ENCODE measurements at regions not wholly inside any gene's neighbourhood (a gene's known extent, or its start where the extent isn't known, plus 50 kb on each side); places are given as distances from the start of the nearest gene placed in this dataset.
"Not testable (repeated sequence)": the region's sequence is repeated elsewhere in the genome, so short reads cannot be mapped to it uniquely, and the experiment has no call there.

DNA sequence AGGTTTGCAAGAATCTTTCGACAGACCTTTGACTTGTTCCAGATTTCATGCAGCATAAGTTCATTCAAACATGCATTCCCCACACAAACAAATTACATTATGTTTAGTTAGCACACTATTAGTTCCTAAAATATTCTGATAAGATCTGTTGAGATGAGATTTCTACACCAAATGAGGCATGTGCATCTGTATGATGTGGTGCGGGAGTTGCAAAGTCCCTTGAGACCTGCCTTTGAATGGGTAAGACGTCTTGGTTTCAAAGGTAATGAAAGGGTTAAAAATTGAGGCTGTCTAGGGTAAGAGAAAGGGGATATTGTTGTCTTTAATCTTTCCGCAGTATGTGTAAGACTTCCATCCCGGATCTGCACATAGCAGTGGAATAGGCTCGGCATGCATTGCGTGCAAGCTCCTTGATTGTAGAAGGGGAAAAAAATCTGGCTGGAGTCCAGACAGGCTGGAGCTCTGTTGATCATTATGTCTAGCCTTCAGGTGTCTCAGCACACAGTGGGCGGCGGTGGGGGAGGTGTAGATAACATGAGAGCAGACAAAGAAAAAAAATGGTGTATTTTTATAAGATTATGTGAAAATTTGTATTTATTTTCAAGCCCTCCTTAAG, 296.6 kb downstream of the PTPRC start:
- DNase-seq = peak; percentile 68

DNA sequence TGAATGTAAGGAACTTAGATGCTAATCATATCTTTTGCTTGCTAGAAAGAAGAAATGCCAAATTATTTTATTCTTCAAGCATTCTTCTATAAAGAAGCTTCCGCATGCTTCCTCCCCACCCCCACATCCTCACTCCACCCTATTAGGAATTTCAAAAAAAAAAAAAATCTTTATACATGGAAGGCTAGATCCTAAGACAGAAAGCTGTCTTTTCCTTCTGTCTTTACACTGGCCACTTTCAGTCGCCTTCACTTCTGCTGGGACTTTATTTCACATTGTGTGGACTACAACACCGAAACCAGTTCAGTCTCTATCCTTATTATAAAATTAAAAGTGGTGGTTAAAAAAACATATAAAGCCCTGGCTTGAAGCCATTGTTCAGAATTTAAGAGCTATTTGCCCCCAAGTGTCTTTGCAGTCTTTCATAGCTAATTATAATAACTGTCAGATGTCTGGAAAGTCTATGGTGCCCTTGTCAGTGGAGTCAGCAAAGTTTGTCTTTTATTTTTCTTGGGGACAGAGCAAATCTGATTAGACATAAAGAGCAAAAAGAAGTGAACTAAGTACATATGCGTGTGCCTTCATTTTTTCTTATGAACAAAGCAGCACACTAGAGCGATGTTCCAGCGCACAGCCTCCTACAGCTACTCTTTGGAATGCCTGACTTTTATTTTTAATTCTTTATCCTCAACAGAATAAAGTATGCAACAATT, 297.7 kb downstream of the PTPRC start:
- DNase-seq = no peak

DNA sequence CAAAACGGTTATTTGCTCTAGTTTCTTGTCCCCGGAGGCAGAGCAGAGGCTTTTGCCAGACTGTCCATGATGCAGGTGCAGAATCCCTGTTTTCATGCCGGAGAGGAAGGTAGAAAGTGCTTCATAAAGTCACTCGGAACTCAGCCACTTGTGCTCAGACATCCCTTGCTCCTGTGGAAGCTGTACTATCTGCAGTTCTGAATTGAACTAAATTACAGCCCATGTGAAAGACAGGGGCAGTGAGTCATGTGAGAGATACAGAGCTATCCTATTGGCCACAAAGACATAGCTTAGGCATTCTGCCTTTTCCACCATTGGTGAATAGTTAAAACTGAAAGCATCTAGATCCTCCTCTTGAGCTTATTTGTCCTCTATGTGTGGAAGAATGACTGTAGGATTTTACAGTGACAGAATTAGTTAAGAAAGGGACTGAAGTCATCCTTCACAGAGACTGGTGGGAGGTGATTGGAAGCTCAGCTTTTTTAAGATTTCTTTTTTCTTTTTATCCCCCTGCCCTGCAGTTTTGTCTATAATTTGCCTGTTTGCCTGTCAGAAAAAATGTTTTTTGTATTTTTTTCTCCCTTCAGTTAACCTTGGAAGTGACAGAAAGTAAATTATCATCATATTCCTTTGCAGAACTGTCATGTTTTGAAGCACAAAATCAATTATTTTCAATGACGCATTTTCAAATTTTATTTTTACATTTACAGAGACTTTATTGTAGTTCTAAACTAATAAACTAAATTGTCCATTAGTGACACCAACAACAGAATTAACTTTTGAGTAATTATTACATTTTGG, 298.6 kb downstream of the PTPRC start:
- DNase-seq = no peak

DNA sequence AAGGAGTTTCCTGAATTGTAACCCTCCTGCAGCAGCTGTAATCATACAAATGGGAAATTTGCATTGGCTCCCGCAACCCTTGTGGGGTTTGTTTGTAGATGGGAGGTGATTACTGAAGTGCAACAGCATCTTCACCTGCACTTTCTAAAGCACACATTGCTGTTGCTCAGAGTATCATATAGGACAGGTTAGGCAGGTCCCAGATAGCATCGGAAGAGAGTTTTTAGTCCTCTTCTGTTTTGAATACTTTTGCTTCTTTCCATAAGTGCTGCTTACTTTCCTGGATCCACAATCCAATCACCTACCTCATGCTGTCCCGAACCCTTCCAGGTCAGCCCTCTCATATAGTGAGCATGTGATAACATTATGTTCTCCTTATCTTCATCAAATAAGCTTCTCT, 300.4 kb downstream of the PTPRC start:
- no peak for DNase-seq

DNA sequence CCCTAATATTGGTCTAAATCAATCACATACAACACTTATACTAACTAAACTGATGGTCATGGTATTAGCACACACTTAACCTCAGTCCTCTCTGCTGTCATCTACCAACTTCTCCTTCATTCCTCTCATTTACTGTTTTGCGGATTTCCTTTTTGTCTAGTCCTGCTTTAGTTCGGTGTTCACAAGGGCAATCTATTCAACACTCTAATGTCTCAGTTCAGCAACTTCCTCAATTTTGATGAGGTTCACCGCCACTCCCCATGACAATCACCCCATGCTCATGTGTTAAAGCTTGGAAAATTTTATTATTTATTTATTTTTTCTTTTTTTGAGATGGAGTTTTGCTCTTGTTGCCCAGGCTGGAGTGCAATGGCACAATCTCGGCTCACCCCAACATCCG, 301.1 kb downstream of the PTPRC start:
- DNase-seq = no peak

DNA sequence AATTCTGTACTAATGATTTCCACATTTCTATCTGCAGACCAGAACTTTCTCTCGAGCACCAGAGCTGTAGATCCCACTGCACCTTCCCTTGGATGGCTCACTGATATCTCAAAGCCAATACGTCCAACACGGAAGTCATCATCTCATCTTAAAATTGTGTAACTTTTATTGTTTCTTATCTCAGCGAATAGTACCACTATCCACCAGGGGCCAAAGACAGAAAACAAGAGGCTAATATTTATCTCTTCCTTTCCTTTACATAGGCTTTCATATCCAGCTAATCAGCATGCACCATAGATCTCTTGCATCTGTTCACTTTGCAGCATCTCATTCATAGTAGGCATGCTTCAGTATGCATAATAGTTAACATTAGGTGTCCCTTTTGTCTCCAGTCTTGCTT, 303.6 kb downstream of the PTPRC start:
- no peak for DNase-seq

DNA sequence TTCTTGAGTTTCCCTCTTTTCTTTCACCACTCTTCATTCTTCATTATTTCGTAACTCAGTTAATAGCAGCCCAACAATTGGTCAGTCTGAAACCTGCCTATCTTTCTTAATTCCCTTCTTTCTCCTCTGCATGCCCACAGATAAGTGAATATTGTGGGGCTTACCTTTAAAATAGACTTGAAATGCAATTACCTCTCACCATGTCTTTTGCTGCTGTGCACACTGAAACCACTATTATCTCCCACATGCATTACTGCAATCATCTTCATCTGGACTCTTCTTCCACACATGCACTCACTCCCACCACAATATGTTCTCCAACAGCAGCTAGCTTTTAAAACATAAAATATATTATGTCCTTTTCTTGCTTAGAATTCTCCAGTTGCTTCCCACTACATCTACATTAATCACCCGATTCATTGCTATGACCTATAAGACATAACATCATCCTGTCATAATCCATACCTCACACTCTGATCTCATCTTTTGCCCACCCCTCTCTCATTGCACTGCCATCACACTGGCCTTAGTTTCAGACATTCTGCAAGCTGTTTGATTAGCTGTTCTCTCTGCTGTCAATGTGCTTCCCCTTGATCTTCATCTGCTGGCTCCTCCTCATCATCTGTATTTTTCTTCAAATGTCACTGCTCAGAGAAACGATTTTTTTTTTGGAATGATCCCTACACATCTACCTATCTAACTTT, 304.8 kb downstream of the PTPRC start:
- DNase-seq = no peak

DNA sequence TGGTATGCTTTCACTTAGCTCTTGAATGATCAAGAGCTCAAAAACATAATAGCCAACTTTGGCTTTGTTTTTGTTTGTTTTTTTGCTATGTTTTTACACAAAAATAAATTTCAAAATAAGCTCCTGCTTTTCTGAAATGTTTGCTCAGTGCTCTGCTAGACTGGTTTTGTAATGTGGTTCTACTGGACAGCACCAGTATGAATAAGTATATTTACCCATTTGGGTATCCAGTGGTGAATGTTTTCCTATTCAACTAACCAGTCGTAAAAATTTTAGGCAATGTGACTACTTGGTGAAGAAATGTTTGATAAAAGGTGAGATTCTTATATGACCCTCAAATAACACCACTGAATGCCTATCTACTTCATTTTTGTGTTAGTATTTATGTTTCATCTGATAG, 308.6 kb downstream of the PTPRC start:
- DNase-seq = no peak

DNA sequence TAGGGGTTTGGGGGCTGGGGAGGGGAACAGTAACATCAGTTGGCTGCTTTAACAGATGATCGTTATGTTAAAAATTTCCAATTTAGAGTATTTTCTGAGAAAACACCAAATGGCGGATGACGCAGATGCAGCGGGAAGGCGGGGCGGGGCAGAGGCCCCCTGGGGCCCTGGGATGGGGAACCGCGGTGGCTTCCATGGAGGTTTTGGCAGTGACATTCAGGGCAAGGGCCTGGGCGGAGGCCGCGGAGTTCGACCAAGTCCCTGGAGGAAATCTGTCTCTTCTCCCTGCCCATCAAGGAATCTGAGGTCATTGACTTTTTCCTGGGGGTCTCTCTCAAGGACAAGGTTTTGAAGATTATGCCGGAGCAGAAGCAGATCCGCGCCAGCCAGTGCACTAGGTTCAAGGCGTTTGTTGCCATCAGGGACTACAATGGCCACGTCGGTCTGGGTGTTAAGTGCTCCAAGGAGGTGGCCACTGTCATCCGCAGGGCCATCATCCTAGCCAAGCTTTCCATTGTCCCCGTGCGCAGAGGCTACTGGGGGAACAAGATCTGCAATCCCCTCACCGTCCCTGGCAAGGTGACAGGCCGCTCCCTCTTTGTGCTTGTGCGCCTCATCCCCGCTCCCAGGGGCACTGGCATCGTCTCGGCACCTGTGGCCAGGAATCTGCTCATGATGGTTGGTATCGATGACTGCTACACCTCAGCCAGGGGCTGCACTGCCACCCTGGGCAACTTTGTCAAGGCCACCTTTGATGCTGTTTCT, 310.2 kb downstream of the PTPRC start:
- no peak for DNase-seq

DNA sequence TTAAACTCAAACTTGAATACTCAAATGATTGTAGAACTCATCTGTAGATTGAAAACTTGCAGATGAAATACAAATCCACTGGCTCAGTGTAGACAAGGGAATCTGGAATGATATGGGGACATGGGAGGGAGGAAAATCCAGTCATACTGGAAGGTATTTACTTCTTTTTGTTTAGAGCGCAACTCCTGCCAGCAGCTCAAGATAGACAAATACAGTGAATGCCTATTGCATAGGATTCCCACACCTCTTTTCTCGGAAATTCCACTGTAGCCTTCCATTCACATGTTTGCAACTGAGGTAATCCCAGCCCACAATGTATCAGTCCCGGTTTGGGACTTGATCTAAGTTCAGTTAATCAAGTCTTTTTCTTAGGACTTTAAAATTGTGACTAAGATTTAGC, 311.2 kb downstream of the PTPRC start:
- no peak for DNase-seq

DNA sequence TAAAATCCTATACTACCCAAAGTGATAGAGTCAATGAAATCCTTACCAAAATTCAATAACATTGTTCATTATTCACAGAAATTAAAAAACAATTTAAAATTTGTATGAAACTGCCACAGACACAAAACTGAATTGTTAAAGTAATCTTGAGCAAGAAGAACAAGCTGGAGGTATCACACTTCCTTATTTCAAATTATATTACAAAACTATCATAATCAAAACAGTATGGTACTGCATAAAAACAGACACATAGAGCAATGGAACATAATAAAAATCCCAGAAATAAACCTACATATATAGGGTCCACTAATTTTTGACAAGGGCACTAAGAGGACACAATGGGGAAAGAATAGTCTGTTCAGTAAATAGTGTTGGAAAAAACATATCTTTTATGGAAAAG, 316.2 kb downstream of the PTPRC start:
- DNase-seq = no peak

DNA sequence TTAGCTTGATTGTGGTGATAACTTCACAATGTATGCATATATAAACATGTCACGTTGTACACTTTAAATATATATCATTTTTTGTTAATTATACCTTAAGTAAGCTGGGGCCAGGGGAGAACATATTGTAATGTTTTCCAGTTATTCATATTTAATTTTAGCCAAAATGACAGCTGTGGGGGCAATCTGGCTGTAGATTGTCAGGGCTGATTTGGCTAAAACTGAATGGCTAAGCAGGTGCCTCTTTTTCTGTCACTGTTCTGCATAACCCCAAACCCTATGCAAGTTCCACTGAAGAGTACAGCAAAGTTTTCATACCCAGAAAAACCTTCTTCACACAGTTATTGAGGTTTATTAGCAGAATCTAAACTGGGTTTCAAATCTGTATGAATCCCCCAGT, 318.2 kb downstream of the PTPRC start:
- DNase-seq = no peak

DNA sequence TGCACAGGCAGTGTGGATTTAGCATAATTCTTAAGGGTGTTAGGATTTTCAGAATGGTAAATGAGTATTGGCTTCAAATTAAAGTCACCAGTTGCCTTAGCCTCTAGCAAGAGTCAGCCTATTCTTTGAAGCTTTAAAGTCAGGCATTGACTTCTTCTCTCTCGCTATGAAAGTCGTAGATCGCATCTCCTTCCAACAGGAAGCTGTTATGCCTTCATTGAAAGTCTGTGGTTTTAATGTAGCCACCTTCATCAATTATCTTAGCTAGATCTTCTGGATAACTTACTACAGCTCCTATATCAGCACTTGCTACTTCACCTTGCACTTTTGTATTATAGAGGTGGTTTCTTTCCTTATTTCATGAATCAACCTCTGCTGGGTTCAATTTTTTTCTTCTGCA, 320.2 kb downstream of the PTPRC start:
- DNase-seq = no peak

DNA sequence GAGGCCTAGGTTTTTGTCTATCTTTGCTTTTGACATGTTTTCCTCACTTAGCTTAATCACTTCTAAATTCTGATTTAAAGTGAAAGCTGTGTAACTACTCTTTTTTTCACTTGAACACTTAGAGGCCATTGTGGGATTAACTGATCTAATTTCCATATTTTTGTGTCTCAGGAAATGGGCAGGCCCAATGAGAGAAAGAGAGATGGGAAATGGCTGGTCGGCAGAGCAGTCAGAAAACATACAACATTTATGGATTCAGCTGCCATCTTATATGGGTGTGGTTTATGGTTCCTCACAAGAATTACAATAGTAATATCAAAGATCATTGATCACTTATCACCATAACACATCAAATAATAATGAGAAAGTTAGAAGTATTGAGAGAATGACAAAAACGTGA, 320.8 kb downstream of the PTPRC start:
- no peak for DNase-seq

DNA sequence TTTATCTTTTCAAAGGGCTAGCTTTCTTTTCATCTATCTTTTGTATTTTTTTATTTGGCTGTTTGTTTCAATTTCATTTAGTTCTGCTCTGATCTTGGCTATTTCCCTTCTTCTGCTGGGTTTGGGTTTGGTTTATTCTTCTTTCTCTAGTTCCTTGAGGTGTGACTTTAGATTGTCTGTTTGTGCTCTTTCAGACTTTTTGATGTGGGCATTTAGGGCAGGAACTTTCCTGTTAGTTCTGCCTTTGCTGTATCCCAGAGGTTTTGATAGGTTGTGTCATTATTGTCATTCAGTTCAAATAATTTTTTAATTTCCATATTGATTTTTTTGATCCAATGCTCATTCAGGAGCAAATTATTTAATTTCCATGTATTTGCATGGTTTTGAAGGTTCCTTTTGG, 325.0 kb downstream of the PTPRC start:
- DNase-seq = not testable (repeated sequence)

DNA sequence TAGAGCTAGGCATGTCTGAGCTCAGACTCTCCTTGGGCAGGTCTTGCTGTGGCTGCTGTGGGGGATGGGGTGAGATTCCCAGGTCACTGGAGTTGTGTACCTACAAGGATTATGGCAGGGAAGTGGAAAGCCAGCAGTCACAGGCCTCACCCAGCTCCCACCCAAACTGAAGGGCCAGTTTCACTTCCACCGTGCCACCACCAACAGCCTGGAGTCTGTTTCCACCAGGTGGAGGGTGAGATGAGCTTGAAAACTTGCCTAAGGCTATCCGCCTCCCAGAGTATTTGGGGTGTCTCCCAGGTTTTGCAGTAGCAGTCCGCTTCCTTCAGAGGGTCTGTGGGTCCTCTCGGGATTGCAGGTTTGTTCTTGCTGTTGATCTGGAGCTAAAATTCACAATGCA, 327.7 kb downstream of the PTPRC start:
- no peak for DNase-seq

DNA sequence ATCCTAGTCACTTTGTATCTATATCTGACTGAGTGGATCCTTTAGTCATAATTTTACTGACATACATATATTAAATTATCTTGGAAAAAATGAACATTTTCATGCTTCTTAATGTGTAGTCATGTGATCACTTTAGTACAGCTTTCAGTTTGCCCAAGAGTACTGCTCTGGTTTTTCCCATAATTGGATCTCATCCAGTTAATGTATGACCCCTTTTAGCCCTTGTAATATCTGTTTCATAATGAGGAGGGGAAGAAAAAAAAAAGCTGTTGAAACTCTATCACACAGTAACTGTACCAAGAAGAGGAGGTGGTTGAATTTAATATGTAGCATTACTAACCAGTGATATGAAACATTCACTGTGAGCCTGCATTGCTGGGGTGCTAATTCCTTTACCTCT, 328.7 kb downstream of the PTPRC start:
- DNase-seq = no peak

DNA sequence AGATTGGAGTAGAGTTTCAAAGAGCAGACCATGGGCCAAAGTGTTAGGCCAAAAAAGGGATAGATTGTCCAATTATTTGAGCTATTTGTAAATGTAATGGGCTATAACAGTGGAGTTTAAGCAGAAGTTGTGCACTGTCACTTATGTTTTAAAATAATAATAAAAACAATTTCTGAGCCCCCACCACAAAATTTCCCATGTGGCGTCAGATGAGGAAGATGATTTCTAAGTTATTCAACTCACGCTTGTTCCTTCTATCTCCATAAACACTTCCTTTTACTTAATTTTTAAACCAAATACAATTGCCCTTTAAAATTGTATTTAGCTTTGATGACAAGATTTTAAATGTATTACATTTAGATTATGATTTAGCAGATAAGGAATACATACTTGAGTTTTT, 330.0 kb downstream of the PTPRC start:
- no peak for DNase-seq

DNA sequence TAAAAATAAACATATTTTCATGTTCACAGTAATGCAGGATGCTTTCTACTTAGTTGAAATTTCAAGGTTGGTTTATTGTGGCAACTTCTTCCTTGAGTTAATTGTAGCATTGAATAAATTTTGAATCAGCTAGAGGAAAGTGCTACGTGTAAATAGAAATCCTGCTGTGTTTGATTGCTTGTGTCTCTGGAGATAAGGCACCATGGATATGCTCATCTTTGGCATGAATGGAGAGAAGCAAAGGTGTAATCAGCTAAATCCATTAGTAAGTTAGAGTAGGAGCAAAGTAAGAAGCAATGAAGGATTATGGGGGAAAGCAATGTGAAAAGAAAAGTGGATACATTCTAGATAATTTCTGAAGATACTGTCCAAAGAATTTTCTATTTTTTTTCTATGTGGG, 331.1 kb downstream of the PTPRC start:
- DNase-seq = no peak

DNA sequence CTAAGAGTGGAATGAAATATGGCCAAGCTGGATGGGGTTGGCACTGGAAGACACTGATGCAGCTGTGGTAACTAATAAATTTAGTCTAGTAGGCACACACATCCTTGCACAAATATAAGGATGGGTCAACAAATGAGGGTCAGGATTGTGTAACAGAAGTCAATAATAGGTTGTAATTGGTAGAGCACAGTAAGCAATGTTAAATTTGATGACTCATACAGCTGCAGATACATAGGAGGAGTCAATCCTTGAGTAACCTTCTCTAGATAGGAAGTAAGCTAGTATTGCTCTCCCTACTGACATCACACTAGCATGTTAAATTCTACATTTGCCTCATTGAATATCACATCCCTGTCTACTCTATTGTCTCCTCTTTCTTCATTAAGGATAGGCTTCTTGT, 332.1 kb downstream of the PTPRC start:
- no peak for DNase-seq

DNA sequence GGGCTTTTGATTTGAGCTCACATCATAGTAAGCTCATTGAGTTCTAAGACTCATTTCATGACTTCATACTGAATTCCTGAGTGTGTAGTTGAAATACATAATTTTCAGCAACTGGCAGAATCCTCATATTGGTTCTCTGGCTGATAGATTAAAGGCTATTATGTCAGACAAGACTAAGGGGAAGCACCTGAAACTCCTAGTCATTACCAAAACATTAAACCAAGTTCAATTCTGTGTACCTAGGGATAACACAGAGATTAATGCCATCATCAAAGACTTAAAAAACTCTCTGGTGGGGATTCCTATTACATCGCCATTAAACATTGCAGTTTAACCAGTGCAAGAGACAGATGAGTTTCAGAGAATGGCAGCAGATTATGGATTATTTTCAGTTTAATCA, 339.1 kb downstream of the PTPRC start:
- DNase-seq = no peak

DNA sequence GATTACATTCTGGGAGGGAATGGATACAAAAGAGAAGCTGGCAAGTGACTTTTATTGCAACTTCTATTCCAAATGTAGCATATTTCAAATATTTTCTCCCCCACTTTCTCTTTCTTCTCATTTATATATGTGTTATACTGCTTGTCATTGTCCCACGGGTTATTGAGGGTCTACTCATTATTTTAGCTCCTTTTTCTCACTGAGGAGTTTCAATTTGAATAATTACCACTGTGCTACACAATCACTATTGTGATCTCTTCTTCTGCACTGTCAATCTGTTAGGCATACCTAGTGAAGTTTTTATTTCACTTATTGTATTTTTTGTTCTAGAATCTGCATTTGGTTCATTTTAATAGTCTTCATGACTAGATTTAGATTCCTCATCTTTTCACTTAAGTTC, 339.7 kb downstream of the PTPRC start:
- DNase-seq = no peak

DNA sequence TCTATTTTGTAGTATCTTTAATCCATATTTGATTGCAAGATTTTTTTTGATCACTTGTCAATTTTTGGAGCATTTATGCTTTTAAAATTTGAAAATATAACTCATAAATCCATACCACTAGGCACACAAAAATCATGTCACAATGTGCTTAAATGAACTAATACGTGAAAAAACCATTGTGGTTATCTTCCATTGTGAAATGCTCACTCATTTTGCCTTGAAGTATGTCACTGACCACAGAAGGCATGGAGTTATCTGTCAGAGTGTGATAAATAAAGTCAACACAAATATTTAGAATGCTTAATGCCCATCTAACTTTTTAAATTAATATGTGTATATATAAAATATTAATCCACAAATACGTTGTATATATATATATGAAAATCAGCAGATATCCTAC, 347.2 kb downstream of the PTPRC start:
- no peak for DNase-seq
